GM18951 (cell line): ENCODE measurements at regions not wholly inside any gene's neighbourhood (a gene's known extent, or its start where the extent isn't known, plus 50 kb on each side); places are given as distances from the start of the nearest gene placed in this dataset.

ENCODE experiments used
- POLR2A ChIP-seq: IDR thresholded peaks from 4 replicates; pipeline ENCODE4 v1.6.1; 2011; ENCODE audit warnings: mild to moderate bottlenecking; ENCODE audit not compliant: insufficient read length, insufficient read depth; ENCODE audit errors: extremely low read depth
- in situ Hi-C: fragments of 300-500 bp; cut with MboI; formaldehyde crosslinking; loops from one replicate; pipeline ENCODE4 v1.12.0; 2022; ENCODE audit warnings: low sequenced_read_pairs, mixed read lengths, inconsistent platforms; ENCODE audit not compliant: unreplicated experiment

DNA sequence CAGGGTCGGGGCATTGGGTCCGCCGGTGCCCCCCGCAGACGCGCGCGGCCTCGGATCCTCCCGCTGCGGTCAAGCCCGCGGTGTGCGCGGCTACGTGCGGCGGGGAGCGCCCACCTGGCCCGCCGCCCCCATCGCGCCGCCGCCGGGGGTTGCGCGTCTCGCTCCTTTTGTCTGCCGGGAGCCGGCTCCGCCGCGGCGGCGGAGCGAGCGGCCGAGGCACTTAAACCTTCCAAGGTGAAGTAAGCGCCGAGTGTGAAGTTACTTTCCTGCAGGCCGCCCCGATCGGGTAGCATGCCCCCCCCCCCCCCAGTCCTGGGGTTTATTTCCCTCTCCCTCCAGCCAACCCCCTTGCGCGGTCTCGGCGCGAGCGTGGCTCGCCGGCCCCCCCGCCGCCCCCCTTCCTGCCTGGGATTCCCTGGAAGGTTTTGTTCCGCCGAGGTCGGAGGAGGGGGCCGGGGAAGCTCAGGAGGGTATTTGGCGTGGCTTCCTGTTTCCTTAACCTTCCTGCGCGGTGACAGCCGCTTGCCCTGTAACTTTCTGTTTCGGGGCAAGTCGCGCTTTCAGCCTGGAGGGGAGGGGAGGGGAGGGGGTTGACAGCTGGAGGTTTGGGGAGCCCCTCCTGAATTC, 56.6 kb upstream of the GSE1 start:
- TF ChIP-seq POLR2A = peak; percentile 25
- in situ Hi-C loops = no loop called here

DNA sequence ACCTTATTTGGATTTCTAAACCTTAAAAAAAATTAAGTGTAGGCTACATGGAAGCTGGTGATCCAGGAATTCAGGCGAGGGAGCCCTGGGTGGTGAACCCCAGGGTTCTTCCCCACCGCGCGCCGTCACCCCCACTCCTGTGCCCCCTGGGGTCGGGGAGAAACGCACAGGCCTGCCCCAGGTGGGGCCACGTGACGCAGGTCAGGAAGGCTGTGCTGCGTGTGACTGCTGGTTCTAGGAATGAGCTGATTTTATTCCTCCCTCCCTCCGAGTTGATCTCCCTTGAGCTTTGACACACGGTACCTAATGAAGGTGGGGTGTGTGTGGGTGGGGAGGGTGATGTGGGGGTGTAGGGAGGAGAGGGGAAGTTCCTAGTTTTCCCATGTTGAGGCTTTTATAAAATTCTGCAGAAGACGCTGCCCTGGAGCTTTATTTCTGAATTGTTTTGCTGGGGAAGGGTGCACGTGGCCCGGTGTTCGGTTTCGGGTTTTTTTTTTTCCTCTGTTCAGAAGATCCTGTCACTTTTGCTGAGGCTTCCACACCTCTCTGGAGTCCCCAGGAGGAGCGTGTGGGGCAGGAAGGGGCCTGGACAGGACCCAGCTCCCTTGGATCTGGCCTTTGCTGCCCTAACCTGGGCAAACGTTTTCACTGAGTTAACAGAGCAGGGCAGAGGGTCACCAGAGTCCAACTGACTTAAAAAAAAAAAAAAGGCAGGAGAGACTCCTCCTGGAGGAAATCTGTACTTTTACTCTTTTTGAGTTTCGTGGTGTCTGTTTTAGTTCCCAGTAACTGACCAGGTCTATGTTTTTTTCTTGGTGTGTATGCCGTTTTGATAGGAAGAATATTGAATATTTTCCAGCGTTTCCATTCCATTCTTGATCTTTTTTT, 55.8 kb upstream of the GSE1 start:
- TF ChIP-seq POLR2A = no peak
- in situ Hi-C loops = no loop called here

DNA sequence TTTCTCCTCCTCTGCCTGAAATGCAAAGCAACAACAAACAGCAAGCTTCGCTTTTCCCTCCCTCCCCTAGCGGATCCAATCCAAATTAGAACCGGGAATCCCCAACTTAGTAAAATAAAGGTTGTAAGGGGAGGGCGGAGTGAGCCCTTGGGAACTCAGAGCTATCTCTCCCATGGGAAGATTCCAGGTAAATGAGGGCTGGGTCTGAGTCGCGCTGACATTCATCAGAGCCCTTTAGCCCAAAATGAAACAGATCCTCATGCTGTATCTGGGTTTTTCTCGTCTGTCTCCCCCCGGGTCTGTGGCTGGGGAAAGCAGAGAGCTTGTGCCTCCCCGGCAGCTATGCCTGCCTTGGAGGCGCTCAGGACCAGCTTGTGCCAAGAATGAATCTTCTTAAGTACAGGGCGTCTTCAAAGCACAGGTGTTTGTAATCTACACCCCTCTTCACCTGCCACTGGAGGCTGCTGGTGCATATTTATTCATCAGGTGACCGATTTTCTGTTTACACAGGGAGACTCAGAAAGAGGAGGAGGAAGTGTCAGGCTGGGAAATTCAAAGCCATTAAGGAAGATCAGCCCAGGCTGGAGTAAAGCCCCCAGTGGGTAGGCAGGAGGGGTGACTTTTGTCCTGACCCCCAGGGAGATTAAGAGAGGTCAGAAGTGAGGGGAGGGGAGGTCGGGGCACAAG, 55.0 kb upstream of the GSE1 start:
- TF ChIP-seq POLR2A = no peak
- in situ Hi-C loops = no loop called here

DNA sequence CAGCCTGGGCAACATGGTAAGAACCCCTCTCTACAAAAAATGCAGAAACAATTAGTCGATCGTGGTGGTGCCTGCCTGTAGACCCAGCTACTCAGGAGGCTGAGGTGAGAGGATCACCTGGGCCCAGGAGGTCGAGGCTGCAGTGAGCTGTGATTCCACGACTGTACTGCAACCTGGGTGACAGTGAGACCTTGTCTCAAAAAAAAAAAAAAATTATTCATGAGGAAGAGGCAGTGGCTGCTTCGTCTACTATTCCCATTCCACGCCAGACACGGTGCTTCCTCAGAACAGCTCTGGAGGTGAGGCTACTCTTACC, 52.2 kb upstream of the GSE1 start:
- TF ChIP-seq POLR2A = no peak
- in situ Hi-C loops = no loop called here

DNA sequence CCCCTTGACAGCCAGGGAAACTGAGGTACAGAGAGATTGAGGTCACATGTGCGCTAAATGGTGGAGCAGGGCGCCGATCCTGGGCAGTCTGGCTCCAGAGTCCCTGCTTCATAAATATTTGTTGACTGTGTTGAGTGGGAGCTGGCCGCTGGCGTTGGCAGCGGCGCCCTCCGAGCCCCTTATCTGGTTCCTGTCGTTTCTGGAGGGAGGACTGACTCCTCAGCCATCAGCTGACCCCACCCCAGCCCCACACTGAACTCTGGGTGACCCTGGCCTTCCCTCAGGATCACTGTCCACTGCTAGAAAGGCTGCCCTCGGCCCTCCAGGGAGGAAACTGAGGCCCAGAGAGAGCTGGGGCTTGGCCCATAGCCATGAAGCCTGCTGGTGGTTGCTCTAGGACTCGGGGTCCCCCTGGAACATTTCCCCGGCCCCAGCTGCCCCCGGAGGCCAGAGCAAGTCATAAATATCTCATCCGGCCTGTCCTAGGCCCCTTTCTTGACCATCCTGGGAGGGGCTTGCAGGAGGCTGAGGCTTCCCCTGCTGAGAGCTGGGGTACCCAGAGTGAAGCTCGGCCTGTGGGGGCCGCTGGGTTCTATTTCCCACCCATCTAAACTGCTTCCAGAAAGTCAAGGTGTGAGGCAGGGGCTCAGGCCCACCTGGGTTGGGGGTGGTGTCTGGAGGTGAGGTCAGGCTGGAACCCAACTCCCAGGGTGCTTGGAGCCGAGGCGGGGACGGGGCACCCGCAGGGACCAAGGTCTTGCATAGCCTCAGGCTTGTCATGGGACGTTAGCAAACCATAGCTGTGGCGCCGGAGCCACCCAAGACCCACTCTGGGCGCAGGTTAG, 51.7 kb upstream of the GSE1 start:
- TF ChIP-seq POLR2A = no peak
- in situ Hi-C loops = no loop called here

DNA sequence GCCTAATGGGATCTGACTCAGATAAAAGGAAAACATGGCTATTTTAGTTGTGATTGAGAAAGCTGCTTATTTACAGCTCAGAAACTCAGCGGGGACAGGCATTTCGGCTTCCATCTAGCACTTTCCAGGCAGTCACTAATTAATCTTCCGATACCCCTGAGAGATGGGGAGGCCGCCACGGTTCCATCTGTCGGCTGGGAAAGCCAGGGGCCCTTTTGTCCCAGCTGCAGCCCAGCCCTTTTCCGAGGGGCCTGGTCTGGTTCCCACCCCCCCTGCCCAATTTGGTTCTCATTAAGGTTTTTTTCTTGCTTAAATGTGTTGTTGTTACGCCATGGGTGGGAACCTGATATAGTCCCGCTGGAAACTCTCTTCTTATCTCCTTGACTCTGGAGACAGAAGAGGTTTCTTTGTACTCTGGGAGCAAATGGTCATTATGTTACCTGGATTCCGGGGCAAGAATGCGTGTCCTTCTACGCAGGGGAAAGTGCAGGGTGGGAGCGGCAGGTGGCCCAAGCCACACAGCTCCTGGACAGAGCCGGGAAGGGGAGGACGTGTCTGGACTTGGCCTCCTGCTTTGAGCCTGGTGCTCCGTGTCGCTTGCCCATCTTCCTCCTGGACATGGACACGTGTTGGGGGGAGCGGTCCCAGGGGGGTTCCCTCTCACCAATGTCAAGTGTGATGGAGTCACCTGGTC, 50.9 kb upstream of the GSE1 start:
- in situ Hi-C loops = no loop called here
- TF ChIP-seq POLR2A = no peak

DNA sequence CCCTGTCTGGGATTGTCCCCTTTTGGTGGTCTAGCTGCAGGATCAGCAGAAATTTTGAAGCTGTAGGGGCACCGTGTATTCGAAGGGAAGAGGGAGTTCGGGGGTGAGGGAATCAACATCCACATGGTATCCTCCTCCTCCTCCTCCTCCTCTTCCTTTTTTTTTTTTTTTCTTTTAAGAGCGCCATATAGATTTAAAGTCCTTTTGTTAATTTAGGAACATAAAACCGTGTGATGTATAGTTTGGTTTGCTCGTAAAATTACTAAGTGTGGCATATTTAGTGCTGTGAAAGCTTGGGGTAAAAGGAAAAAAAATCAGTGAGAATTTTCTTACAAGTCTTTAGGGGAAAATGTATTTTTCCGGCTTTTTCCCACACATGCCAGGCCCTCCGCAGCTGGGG, 50.1 kb upstream of the GSE1 start:
- no peak for TF ChIP-seq POLR2A
- in situ Hi-C loops = no loop called here
